Vagina (tissue), 2 donors: ENCODE measurements at regions not wholly inside any gene's neighbourhood (a gene's known extent, or its start where the extent isn't known, plus 50 kb on each side); places are given as distances from the start of the nearest gene placed in this dataset.

ENCODE experiments used
- CTCF ChIP-seq, 3 experiments: fragments of 450-650 bp in 2 of 3; fragments of 200-600 bp in 1 of 3; sonication (generic) in 1 of 3; IDR thresholded peaks; one replicate each; pipeline ENCODE4 v1.5.1; 2017 to 2019; ENCODE audit warnings: antibody characterized with exemption in 3 of 3, mild to moderate bottlenecking in 2 of 3, moderate library complexity in 2 of 3
- POLR2A ChIP-seq, 2 donors: fragments of 450-650 bp; IDR thresholded peaks; one replicate each; pipeline ENCODE4 v1.6.1; 2017; ENCODE audit warnings: antibody characterized with exemption in 2 of 2, mild to moderate bottlenecking in 2 of 2, moderate library complexity in 2 of 2

- TF ChIP-seq POLR2A (IDR thresholded peaks at IDR 0.05), result no peak
- no peak for TF ChIP-seq CTCF (IDR thresholded peaks at IDR 0.05)
Observed at GRCh38 chr1:93813076-93813475, 65.9 kb downstream of the DNTTIP2 start.
